ENCODE measurements at regions not wholly inside any gene's neighbourhood (a gene's known extent, or its start where the extent isn't known, plus 50 kb on each side); places are given as distances from the start of the nearest gene placed in this dataset.

DNA sequence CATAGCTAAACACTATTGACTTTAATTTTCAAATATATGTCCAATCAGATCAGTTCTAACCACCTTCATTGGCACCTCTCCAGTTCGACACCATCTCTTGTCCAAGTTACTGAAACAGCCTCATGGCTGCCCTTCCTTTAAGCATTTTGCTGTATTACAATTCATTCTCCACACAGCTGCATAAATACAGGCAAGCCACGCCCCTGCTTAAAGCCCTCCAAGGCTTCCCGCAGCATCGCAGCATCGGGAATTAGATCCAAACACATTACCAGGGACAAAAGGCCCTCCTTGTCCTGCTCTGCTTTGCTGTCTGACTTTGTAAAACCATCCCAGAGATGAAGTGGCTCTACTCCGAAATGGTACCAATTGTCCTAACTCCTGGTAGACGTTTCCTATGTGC, 75.1 kb upstream of the RAI14 start:
- Mint-ChIP-seq H3K27ac (no peak overlapping the region), H3K4me1 (peaks cover 3% of the 10 kb centered on the region; the same call in 2 of the 3 replicates), H3K4me3 (no peak overlapping the region), H3K9me3 (no peaks in the 10 kb centered on the region), H3K36me3 (ENCODE audit: low read depth) (no peaks in the 10 kb centered on the region), H3K27me3 (ENCODE audit: insufficient read depth, low read depth, poor library complexity) (peaks cover 2% of the 10 kb centered on the region)
- TF ChIP-seq, protein P1, sequence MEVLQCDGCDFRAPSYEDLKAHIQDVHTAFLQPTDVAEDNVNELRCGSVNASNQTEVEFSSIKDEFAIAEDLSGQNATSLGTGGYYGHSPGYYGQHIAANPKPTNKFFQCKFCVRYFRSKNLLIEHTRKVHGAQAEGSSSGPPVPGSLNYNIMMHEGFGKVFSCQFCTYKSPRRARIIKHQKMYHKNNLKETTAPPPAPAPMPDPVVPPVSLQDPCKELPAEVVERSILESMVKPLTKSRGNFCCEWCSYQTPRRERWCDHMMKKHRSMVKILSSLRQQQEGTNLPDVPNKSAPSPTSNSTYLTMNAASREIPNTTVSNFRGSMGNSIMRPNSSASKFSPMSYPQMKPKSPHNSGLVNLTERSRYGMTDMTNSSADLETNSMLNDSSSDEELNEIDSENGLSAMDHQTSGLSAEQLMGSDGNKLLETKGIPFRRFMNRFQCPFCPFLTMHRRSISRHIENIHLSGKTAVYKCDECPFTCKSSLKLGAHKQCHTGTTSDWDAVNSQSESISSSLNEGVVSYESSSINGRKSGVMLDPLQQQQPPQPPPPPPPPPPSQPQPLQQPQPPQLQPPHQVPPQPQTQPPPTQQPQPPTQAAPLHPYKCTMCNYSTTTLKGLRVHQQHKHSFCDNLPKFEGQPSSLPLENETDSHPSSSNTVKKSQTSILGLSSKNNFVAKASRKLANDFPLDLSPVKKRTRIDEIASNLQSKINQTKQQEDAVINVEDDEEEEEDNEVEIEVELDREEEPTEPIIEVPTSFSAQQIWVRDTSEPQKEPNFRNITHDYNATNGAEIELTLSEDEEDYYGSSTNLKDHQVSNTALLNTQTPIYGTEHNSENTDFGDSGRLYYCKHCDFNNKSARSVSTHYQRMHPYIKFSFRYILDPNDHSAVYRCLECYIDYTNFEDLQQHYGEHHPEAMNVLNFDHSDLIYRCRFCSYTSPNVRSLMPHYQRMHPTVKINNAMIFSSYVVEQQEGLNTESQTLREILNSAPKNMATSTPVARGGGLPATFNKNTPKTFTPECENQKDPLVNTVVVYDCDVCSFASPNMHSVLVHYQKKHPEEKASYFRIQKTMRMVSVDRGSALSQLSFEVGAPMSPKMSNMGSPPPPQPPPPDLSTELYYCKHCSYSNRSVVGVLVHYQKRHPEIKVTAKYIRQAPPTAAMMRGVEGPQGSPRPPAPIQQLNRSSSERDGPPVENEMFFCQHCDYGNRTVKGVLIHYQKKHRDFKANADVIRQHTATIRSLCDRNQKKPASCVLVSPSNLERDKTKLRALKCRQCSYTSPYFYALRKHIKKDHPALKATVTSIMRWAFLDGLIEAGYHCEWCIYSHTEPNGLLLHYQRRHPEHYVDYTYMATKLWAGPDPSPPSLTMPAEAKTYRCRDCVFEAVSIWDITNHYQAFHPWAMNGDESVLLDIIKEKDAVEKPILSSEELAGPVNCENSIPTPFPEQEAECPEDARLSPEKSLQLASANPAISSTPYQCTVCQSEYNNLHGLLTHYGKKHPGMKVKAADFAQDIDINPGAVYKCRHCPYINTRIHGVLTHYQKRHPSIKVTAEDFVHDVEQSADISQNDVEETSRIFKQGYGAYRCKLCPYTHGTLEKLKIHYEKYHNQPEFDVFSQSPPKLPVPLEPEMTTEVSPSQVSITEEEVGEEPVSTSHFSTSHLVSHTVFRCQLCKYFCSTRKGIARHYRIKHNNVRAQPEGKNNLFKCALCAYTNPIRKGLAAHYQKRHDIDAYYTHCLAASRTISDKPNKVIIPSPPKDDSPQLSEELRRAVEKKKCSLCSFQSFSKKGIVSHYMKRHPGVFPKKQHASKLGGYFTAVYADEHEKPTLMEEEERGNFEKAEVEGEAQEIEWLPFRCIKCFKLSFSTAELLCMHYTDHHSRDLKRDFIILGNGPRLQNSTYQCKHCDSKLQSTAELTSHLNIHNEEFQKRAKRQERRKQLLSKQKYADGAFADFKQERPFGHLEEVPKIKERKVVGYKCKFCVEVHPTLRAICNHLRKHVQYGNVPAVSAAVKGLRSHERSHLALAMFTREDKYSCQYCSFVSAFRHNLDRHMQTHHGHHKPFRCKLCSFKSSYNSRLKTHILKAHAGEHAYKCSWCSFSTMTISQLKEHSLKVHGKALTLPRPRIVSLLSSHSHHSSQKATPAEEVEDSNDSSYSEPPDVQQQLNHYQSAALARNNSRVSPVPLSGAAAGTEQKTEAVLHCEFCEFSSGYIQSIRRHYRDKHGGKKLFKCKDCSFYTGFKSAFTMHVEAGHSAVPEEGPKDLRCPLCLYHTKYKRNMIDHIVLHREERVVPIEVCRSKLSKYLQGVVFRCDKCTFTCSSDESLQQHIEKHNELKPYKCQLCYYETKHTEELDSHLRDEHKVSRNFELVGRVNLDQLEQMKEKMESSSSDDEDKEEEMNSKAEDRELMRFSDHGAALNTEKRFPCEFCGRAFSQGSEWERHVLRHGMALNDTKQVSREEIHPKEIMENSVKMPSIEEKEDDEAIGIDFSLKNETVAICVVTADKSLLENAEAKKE (CRISPR knock-in tag; IDR thresholded peaks at IDR 0.05), result no peak
- TF ChIP-seq CREB1 (CRISPR knock-in tag; IDR thresholded peaks at IDR 0.05; ENCODE audit: low read depth) (no peak), ZNF331 (CRISPR knock-in tag; IDR thresholded peaks at IDR 0.05; ENCODE audit: low read depth) (no peak), STAT1 (IDR thresholded peaks at IDR 0.05; ENCODE audit: unreplicated experiment) (no peak), ZNF114 (CRISPR knock-in tag; IDR thresholded peaks at IDR 0.05) (no peak), NANOG (IDR thresholded peaks at IDR 0.05; ENCODE audit: borderline replicate concordance) (no peak), EZH2phosphoT487 (IDR thresholded peaks at IDR 0.05; ENCODE audit: unreplicated experiment) (no peak), POLR2AphosphoS5 (IDR thresholded peaks at IDR 0.05; ENCODE audit: low read depth) (no peak), JUNB (IDR thresholded peaks at IDR 0.05; ENCODE audit: unreplicated experiment) (no peak)
- TF ChIP-seq, protein P2, sequence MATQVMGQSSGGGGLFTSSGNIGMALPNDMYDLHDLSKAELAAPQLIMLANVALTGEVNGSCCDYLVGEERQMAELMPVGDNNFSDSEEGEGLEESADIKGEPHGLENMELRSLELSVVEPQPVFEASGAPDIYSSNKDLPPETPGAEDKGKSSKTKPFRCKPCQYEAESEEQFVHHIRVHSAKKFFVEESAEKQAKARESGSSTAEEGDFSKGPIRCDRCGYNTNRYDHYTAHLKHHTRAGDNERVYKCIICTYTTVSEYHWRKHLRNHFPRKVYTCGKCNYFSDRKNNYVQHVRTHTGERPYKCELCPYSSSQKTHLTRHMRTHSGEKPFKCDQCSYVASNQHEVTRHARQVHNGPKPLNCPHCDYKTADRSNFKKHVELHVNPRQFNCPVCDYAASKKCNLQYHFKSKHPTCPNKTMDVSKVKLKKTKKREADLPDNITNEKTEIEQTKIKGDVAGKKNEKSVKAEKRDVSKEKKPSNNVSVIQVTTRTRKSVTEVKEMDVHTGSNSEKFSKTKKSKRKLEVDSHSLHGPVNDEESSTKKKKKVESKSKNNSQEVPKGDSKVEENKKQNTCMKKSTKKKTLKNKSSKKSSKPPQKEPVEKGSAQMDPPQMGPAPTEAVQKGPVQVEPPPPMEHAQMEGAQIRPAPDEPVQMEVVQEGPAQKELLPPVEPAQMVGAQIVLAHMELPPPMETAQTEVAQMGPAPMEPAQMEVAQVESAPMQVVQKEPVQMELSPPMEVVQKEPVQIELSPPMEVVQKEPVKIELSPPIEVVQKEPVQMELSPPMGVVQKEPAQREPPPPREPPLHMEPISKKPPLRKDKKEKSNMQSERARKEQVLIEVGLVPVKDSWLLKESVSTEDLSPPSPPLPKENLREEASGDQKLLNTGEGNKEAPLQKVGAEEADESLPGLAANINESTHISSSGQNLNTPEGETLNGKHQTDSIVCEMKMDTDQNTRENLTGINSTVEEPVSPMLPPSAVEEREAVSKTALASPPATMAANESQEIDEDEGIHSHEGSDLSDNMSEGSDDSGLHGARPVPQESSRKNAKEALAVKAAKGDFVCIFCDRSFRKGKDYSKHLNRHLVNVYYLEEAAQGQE (IDR thresholded peaks at IDR 0.05; ENCODE audit: unreplicated experiment), result no peak
- TF ChIP-seq, protein P3, sequence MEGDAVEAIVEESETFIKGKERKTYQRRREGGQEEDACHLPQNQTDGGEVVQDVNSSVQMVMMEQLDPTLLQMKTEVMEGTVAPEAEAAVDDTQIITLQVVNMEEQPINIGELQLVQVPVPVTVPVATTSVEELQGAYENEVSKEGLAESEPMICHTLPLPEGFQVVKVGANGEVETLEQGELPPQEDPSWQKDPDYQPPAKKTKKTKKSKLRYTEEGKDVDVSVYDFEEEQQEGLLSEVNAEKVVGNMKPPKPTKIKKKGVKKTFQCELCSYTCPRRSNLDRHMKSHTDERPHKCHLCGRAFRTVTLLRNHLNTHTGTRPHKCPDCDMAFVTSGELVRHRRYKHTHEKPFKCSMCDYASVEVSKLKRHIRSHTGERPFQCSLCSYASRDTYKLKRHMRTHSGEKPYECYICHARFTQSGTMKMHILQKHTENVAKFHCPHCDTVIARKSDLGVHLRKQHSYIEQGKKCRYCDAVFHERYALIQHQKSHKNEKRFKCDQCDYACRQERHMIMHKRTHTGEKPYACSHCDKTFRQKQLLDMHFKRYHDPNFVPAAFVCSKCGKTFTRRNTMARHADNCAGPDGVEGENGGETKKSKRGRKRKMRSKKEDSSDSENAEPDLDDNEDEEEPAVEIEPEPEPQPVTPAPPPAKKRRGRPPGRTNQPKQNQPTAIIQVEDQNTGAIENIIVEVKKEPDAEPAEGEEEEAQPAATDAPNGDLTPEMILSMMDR (conservative IDR thresholded peaks at IDR 0.05; ENCODE audit: low read depth in 2 of 2), result no peak
- H3K4me2 ChIP-seq, result no peak overlapping the region
- no peaks in the 10 kb centered on the region for H3K4me1 ChIP-seq (ENCODE audit: insufficient read depth)
- no peaks in the 10 kb centered on the region for H3K36me3 ChIP-seq (ENCODE audit: insufficient read depth)
- no peaks in the 10 kb centered on the region for H4K20me1 ChIP-seq (replicated peaks; ENCODE audit: insufficient read depth)
- peak overlapping the region; percentile 76 for H2AFZ ChIP-seq
- no peaks in the 10 kb centered on the region for H3K27me3 ChIP-seq (ENCODE audit: insufficient read depth)
- H3K27ac ChIP-seq (ENCODE audit: low read depth), result no peak overlapping the region
- H3K9me2 ChIP-seq (ENCODE audit: insufficient read depth), result peaks cover 14% of the 10 kb centered on the region; the same call in 1 of the 2 replicates
- no peaks in the 10 kb centered on the region for H3F3A ChIP-seq (replicated peaks; ENCODE audit: low read depth)
- DNase-seq (ENCODE audit: low spot score) (no peak), ATAC-seq (no peak)
- H3K4me3 ChIP-seq, result no peak overlapping the region
- no peaks in the 10 kb centered on the region for H3K79me2 ChIP-seq (replicated peaks; ENCODE audit: insufficient read depth)

Data from GM23338 (cell line).